ENCODE measurements at regions not wholly inside any gene's neighbourhood (a gene's known extent, or its start where the extent isn't known, plus 50 kb on each side); places are given as distances from the start of the nearest gene placed in this dataset.

GRCh38 chr7:22586786-22587140 lies 86.8 kb upstream of the STEAP1B start:
- POLR2A ChIA-PET, result no interaction called here
- no peak for DNase-seq (ENCODE audit: low read depth)
- peak; percentile 63 for TF ChIP-seq CTCF (IDR thresholded peaks at IDR 0.05; ENCODE audit: insufficient read depth, low read depth, low read length)
- H3K4me3 ChIP-seq (ENCODE audit: low read depth, low read length), result no peak overlapping the region
- H3K27me3 ChIP-seq (ENCODE audit: control insufficient read depth, insufficient read depth, low read length), result no peaks in the 10 kb centered on the region
- H3K36me3 ChIP-seq (ENCODE audit: control insufficient read depth, insufficient read depth, low read length), result no peaks in the 10 kb centered on the region
- CTCF ChIA-PET, result interaction anchor here (0.6 to 3.9 kb wide), 14 partner anchors 8 to 196 kb away, joined by 3 to 23 read pairs (median 4); no protein-coding TSS in a partner anchor

- POLR2A ChIA-PET, result no interaction called here
- CTCF ChIA-PET, result interaction anchor here (0.6 to 3.9 kb wide), 16 partner anchors 8 to 196 kb away, joined by 3 to 23 read pairs (median 4); no protein-coding TSS in a partner anchor
- DNase-seq (ENCODE audit: low read depth), result no peak
Measured at GRCh38 chr7:22586101-22586785, 86.3 kb upstream of the STEAP1B start.

GRCh38 chr7:22584179-22584578 lies 84.2 kb upstream of the STEAP1B start:
- no peak for DNase-seq (ENCODE audit: low read depth)
- TF ChIP-seq CTCF (IDR thresholded peaks at IDR 0.05; ENCODE audit: insufficient read depth, low read depth, low read length), result no peak
- no peak overlapping the region for H3K4me3 ChIP-seq (ENCODE audit: low read depth, low read length)
- no peaks in the 10 kb centered on the region for H3K27me3 ChIP-seq (ENCODE audit: control insufficient read depth, insufficient read depth, low read length)
- ChIA-PET CTCF (interaction anchor here (1.5 kb wide), 1 partner anchor 144 kb away, joined by 5 read pairs; no protein-coding TSS in a partner anchor), POLR2A (no interaction called here)
- no peaks in the 10 kb centered on the region for H3K36me3 ChIP-seq (ENCODE audit: control insufficient read depth, insufficient read depth, low read length)

More at GRCh38 chr7:22586101-22586785, 86.3 kb upstream of the STEAP1B start:
- no peaks in the 10 kb centered on the region for H3K36me3 ChIP-seq (ENCODE audit: control insufficient read depth, insufficient read depth, low read length)
- H3K27me3 ChIP-seq (ENCODE audit: control insufficient read depth, insufficient read depth, low read length), result no peaks in the 10 kb centered on the region
- no peak overlapping the region for H3K4me3 ChIP-seq (ENCODE audit: low read depth, low read length)
- no peak for TF ChIP-seq CTCF (IDR thresholded peaks at IDR 0.05; ENCODE audit: insufficient read depth, low read depth, low read length)

GRCh38 chr7:22582863-22583622 lies 83.1 kb upstream of the STEAP1B start:
- H3K27me3 ChIP-seq (ENCODE audit: control insufficient read depth, insufficient read depth, low read length), result no peaks in the 10 kb centered on the region
- no peaks in the 10 kb centered on the region for H3K36me3 ChIP-seq (ENCODE audit: control insufficient read depth, insufficient read depth, low read length)
- ChIA-PET CTCF (interaction anchor here (0.7 to 1.5 kb wide), 3 partner anchors 140 to 222 kb away, joined by 3 to 7 read pairs (median 5); no protein-coding TSS in a partner anchor), POLR2A (no interaction called here)
- peak; percentile 77 for DNase-seq (ENCODE audit: low read depth)
- TF ChIP-seq CTCF (IDR thresholded peaks at IDR 0.05; ENCODE audit: insufficient read depth, low read depth, low read length), result no peak
- H3K4me3 ChIP-seq (ENCODE audit: low read depth, low read length), result no peak overlapping the region

GRCh38 chr7:22581099-22581498 lies 81.1 kb upstream of the STEAP1B start:
- no peak for DNase-seq (ENCODE audit: low read depth)
- CTCF ChIA-PET, result interaction anchor here (1.3 to 1.7 kb wide), 2 partner anchors 72 to 146 kb away, joined by 3 to 7 read pairs; partner anchors contain the start of gene IL6
- Histone ChIP-seq H3K4me3 (ENCODE audit: low read depth, low read length) (no peak overlapping the region), H3K27me3 (ENCODE audit: control insufficient read depth, insufficient read depth, low read length) (no peaks in the 10 kb centered on the region), H3K36me3 (ENCODE audit: control insufficient read depth, insufficient read depth, low read length) (no peaks in the 10 kb centered on the region)
- POLR2A ChIA-PET, result no interaction called here
- TF ChIP-seq CTCF (IDR thresholded peaks at IDR 0.05; ENCODE audit: insufficient read depth, low read depth, low read length), result no peak

Data from BJ (cell line).